ENCODE measurements at regions not wholly inside any gene's neighbourhood (a gene's known extent, or its start where the extent isn't known, plus 50 kb on each side); places are given as distances from the start of the nearest gene placed in this dataset.

- DNase-seq, result no peak
- intact Hi-C loops (cut with DNase I), result no loop called here
- Histone ChIP-seq H3K4me1 (no peaks in the 10 kb centered on the region), H3K9me3 (no peaks in the 10 kb centered on the region), H3K36me3 (no peaks in the 10 kb centered on the region), H3K27ac (no peak overlapping the region), H3K4me3 (replicated peaks in 1 of 3) (no peak overlapping the region), H3K27me3 (no peaks in the 10 kb centered on the region)
- TF ChIP-seq CTCF (IDR thresholded peaks at IDR 0.05) (no peak), POLR2A (IDR thresholded peaks at IDR 0.05) (no peak)
Observed at GRCh38 chr2:196309691-196310090, 138.3 kb upstream of the STK17B start.

DNA sequence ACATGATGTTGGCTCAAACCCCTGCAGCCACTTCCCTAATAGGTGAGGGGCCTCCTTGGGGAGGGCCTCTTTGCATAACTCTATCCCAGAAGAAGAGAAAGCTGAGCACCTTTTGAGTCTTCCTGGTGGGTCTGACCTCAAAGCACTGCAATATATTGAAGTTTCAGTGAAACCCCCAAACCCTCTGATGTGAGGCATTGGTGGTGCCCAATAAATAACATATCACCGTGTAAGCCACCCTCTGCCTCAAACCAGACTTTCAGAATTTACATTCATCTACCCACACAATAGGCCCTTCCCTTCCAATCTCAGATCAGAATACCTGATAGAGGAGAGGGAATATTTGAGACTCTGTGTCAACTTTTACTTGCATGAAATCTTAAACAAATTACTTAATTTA, 142.8 kb upstream of the STK17B start:
- TF ChIP-seq CTCF (IDR thresholded peaks at IDR 0.05) (no peak), POLR2A (IDR thresholded peaks at IDR 0.05) (no peak)
- WGBS, 2 donors, result 92 to 100% methylated on average over 1 of the region's 1 CpG
- intact Hi-C loops (cut with DNase I), result no loop called here

GRCh38 chr2:196314780-196315179, 143.4 kb upstream of the STK17B start:
- intact Hi-C loops (cut with DNase I), result no loop called here
- WGBS, 2 donors, result 86 to 88% methylated on average over 4 of the region's 4 CpGs
- Histone ChIP-seq H3K4me3 (replicated peaks in 1 of 3) (no peak overlapping the region), H3K9me3 (no peaks in the 10 kb centered on the region), H3K27me3 (no peaks in the 10 kb centered on the region), H3K27ac (no peak overlapping the region), H3K36me3 (peaks cover 0 to 5% of the 10 kb centered on the region in 2 donors), H3K4me1 (no peaks in the 10 kb centered on the region)
- no peak for TF ChIP-seq POLR2A (IDR thresholded peaks at IDR 0.05)
- DNase-seq, result no peak

More for the DNA sequence above, 142.8 kb upstream of the STK17B start:
- no peak for DNase-seq
- no peak overlapping the region for H3K27ac ChIP-seq
- no peaks in the 10 kb centered on the region for H3K9me3 ChIP-seq
- peaks cover 0 to 5% of the 10 kb centered on the region in 2 donors for H3K36me3 ChIP-seq
- no peaks in the 10 kb centered on the region for H3K27me3 ChIP-seq
- H3K4me1 ChIP-seq, result no peaks in the 10 kb centered on the region
- no peak overlapping the region for H3K4me3 ChIP-seq (replicated peaks in 1 of 3)

DNA sequence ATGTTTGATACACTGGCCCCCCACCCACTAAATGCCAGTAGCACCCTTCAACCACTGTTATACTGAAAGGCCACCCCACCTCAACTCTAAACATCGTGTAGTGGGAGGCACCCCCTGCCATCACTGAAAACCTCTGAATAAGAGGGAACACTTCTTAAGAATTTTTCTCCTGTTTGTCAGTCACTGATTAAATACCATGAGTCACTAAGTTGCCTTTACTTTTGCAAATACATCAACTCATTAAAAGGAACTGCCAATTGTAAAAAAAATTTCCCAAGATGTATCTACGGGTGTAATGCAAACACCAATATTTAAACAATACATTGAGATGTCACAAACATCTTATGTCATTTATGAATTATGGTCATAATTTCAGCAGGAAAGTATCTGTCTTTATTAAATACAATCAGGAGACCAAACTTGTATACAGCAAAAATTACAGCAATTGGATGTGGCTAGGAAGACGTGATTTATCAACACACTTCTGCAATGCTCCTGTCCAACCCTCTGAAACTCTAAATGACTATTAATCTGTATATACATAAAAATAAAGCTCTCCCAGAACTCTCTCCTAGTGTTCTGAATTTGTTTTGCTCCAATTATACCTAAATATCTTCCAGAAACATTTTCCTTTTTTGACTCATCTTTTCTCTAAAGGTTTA, 144.1 kb upstream of the STK17B start:
- TF ChIP-seq POLR2A (IDR thresholded peaks at IDR 0.05) (no peak), CTCF (IDR thresholded peaks at IDR 0.05) (no peak)
- H3K27me3 ChIP-seq, result no peaks in the 10 kb centered on the region
- WGBS, 2 donors, result 89 to 91% methylated on average over 3 of the region's 3 CpGs
- no peaks in the 10 kb centered on the region for H3K9me3 ChIP-seq
- DNase-seq, result no peak
- no peak overlapping the region for H3K27ac ChIP-seq
- H3K36me3 ChIP-seq, result peaks cover 0 to 5% of the 10 kb centered on the region in 2 donors
- H3K4me3 ChIP-seq (replicated peaks in 1 of 3), result no peak overlapping the region
- intact Hi-C loops (cut with DNase I), result no loop called here
- H3K4me1 ChIP-seq, result no peaks in the 10 kb centered on the region

DNA sequence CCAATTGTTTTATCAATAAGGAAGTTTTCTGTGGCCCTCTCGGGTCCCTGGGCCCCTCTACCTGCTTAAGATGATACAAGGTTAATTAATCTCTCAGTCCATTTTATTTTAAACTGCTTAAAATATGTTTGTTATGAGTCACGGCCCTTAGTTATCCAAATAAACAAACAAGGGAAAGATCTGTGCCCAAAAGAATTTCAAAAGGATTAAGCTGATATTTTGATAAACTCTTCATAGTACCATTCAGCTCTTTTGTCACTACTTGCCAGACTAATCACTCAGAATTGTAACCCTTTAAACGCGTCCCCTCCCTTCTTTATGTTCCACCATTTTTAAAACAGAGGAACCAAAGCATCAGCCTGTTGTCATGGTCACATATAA, 144.7 kb upstream of the STK17B start:
- intact Hi-C loops (cut with DNase I), result no loop called here
- Histone ChIP-seq H3K27ac (no peak overlapping the region), H3K4me3 (replicated peaks in 1 of 3) (no peak overlapping the region), H3K9me3 (no peaks in the 10 kb centered on the region), H3K36me3 (peaks cover 0 to 5% of the 10 kb centered on the region in 2 donors), H3K4me1 (no peaks in the 10 kb centered on the region), H3K27me3 (no peaks in the 10 kb centered on the region)
- TF ChIP-seq POLR2A (IDR thresholded peaks at IDR 0.05) (no peak), CTCF (IDR thresholded peaks at IDR 0.05) (no peak)
- 88 to 89% methylated on average over 4 of the region's 4 CpGs for WGBS, 2 donors
- no peak for DNase-seq

Measured in thyroid gland (tissue), 4 donors.